ENCODE measurements at regions not wholly inside any gene's neighbourhood (a gene's known extent, or its start where the extent isn't known, plus 50 kb on each side); places are given as distances from the start of the nearest gene placed in this dataset.

GRCh38 chr4:143285696-143286437, 50.8 kb upstream of the GAB1 start:
- RAD21 ChIA-PET (ENCODE audit: unreplicated experiment), result no interaction called here
- POLR2A ChIA-PET, result interaction anchor here (0.6 kb wide), 1 partner anchor 125 kb away, joined by 3 read pairs; no protein-coding TSS in a partner anchor
- no TSS peak for BruUV-seq (replicated peaks)
- CTCF ChIA-PET, result interaction anchor here (0.6 kb wide), 1 partner anchor 104 kb away, joined by 4 read pairs; no protein-coding TSS in a partner anchor
- in situ Hi-C loops (cut with MboI) (no loop called here), intact Hi-C loops (cut with micrococcal nuclease; ENCODE audit: unreplicated experiment) (no loop called here)
- no peak overlapping the region for H3K9ac ChIP-seq (ENCODE audit: control insufficient read depth, insufficient read depth, low read length)
- H3K4me3 ChIP-seq, result no peak overlapping the region
- ATAC-seq, result no peak
- H3K4me2 ChIP-seq (ENCODE audit: control insufficient read depth, insufficient read depth), result no peak overlapping the region
- no peaks in the 10 kb centered on the region for H3K27me3 ChIP-seq (replicated peaks in 1 of 2; ENCODE audit: control insufficient read depth in 2 of 2, insufficient read depth in 2 of 2, low read length in 1 of 2)
- H4K20me1 ChIP-seq (ENCODE audit: control insufficient read depth, insufficient read depth), result no peaks in the 10 kb centered on the region
- no peaks in the 10 kb centered on the region for H3K36me3 ChIP-seq (ENCODE audit: control insufficient read depth in 2 of 2, insufficient read depth in 2 of 2, low read length in 1 of 2)
- H2AFZ ChIP-seq (ENCODE audit: control insufficient read depth, low read depth, low read length), result no peak overlapping the region
- SMC1A ChIA-PET (ENCODE audit: uncharacterized antibody, unreplicated experiment), result no interaction called here
- no peak for FAIRE-seq
- WGBS (ENCODE audit: insufficient coverage, insufficient replicate concordance, low lambda C conversion rate, missing lambda C conversion rate), result 38% methylated on average over 2 of the region's 2 CpGs
- no peaks in the 10 kb centered on the region for H3K79me2 ChIP-seq (ENCODE audit: control insufficient read depth, insufficient read depth, low read length)
- no peak for TF ChIP-seq ZSCAN29 (IDR thresholded peaks at IDR 0.05)
- no peak for TF ChIP-seq NFYA (IDR thresholded peaks at IDR 0.05; ENCODE audit: borderline replicate concordance, low read depth, low read length)
- TF ChIP-seq, protein P1, sequence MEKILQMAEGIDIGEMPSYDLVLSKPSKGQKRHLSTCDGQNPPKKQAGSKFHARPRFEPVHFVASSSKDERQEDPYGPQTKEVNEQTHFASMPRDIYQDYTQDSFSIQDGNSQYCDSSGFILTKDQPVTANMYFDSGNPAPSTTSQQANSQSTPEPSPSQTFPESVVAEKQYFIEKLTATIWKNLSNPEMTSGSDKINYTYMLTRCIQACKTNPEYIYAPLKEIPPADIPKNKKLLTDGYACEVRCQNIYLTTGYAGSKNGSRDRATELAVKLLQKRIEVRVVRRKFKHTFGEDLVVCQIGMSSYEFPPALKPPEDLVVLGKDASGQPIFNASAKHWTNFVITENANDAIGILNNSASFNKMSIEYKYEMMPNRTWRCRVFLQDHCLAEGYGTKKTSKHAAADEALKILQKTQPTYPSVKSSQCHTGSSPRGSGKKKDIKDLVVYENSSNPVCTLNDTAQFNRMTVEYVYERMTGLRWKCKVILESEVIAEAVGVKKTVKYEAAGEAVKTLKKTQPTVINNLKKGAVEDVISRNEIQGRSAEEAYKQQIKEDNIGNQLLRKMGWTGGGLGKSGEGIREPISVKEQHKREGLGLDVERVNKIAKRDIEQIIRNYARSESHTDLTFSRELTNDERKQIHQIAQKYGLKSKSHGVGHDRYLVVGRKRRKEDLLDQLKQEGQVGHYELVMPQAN (conservative IDR thresholded peaks at IDR 0.05), result no peak
- TF ChIP-seq POLR2AphosphoS2 (IDR thresholded peaks at IDR 0.05; ENCODE audit: low read depth, low read length), result no peak
- no peak for TF ChIP-seq NFXL1 (IDR thresholded peaks at IDR 0.05; ENCODE audit: borderline replicate concordance)
- no peak for TF ChIP-seq CHD4 (IDR thresholded peaks at IDR 0.05)
- H3K27ac ChIP-seq (ENCODE audit: control insufficient read depth, insufficient read depth), result no peak overlapping the region
- H3K4me1 ChIP-seq (ENCODE audit: control insufficient read depth, insufficient read depth, low read length), result no peaks in the 10 kb centered on the region
- DNase-seq (ENCODE audit: low read depth, low spot score), result no peak
- H3K9me3 ChIP-seq (replicated peaks; ENCODE audit: control insufficient read depth, insufficient read depth, low read length), result no peaks in the 10 kb centered on the region

Data from GM12878 (cell line).